ENCODE measurements at regions not wholly inside any gene's neighbourhood (a gene's known extent, or its start where the extent isn't known, plus 50 kb on each side); places are given as distances from the start of the nearest gene placed in this dataset.

DNA sequence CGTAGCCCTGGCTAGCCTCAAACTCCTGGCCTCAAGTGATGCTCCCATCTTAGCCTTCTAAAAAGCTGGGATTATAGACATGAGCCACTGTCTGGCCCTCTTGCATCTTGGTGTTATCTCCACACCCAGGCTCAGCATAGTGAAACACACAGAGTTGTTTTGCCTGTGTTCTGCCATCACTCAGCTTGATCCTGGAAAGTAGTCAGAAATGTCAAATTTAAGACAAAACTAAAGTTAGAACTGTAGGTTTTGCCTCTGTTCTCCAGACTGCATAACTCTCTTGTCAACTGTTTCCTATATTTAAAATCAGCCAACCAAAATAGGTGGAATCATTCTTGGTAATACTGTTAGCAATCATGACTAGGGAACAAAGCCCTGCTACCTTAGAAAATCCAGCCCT, 72.1 kb upstream of the GULP1 start:
- ATAC-seq (no peak), DNase-seq (no peak)
- TF ChIP-seq, protein P1, sequence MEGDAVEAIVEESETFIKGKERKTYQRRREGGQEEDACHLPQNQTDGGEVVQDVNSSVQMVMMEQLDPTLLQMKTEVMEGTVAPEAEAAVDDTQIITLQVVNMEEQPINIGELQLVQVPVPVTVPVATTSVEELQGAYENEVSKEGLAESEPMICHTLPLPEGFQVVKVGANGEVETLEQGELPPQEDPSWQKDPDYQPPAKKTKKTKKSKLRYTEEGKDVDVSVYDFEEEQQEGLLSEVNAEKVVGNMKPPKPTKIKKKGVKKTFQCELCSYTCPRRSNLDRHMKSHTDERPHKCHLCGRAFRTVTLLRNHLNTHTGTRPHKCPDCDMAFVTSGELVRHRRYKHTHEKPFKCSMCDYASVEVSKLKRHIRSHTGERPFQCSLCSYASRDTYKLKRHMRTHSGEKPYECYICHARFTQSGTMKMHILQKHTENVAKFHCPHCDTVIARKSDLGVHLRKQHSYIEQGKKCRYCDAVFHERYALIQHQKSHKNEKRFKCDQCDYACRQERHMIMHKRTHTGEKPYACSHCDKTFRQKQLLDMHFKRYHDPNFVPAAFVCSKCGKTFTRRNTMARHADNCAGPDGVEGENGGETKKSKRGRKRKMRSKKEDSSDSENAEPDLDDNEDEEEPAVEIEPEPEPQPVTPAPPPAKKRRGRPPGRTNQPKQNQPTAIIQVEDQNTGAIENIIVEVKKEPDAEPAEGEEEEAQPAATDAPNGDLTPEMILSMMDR (IDR thresholded peaks at IDR 0.05) = no peak
- H3K4me3 ChIP-seq = no peak overlapping the region
- H3K4me1 ChIP-seq = no peaks in the 10 kb centered on the region
- intact Hi-C loops (cut with DNase I) = no loop called here
- no peaks in the 10 kb centered on the region for H3K27me3 ChIP-seq (ENCODE audit: insufficient read depth in 3 of 3, low read length in 2 of 3)
- 71 to 100% (median 85%) methylated on average over 1 of the region's 1 CpG for WGBS, 3 donors
- H3K27ac ChIP-seq = no peak overlapping the region
- no peaks in the 10 kb centered on the region for H3K36me3 ChIP-seq (ENCODE audit: insufficient read depth in 1 of 2, low read depth in 1 of 2)
- no peaks in the 10 kb centered on the region for H3K9me3 ChIP-seq

- no peaks in the 10 kb centered on the region for H3K27me3 ChIP-seq (ENCODE audit: insufficient read depth in 3 of 3, low read length in 2 of 3)
- WGBS, 3 donors = 86 to 91% (median 89%) methylated on average over 2 of the region's 2 CpGs
- no peaks in the 10 kb centered on the region for H3K4me1 ChIP-seq
- H3K36me3 ChIP-seq (ENCODE audit: insufficient read depth in 1 of 2, low read depth in 1 of 2) = no peaks in the 10 kb centered on the region
- no peak for ATAC-seq
- DNase-seq = no peak
- no peaks in the 10 kb centered on the region for H3K9me3 ChIP-seq
- TF ChIP-seq, protein P1 (IDR thresholded peaks at IDR 0.05) = no peak
- intact Hi-C loops (cut with DNase I) = no loop called here
- H3K4me3 ChIP-seq = no peak overlapping the region
- H3K27ac ChIP-seq = no peak overlapping the region
These were observed 71.1 kb upstream of the GULP1 start for GRCh38 chr2:188220535-188220934.

DNA sequence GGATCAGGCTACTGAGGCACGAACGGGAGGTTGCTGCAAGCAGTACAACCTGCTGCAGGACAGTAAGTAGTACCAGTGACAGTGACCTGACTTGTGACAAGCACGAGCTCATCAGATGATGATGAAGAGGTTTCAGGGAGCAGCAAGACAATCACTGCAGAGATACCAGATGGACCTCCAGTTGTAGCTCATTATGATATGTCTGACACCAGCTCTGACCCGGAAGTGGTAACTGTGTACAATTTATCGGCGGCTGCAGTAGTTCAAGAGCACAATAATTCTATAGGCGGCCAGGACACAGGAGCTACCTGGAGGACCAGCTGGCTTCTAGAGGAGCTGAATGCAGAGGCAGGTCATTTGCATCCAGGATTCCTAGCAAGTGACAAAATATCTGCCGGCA, 64.0 kb upstream of the GULP1 start:
- Histone ChIP-seq H3K27me3 (ENCODE audit: insufficient read depth in 3 of 3, low read length in 2 of 3) (no peaks in the 10 kb centered on the region), H3K27ac (no peak overlapping the region), H3K36me3 (ENCODE audit: insufficient read depth in 1 of 2, low read depth in 1 of 2) (no peaks in the 10 kb centered on the region), H3K4me3 (no peak overlapping the region), H3K9me3 (no peaks in the 10 kb centered on the region), H3K4me1 (no peaks in the 10 kb centered on the region)
- ATAC-seq (no peak), DNase-seq (no peak)
- 90 to 95% (median 93%) methylated on average over 8 of the region's 8 CpGs for WGBS, 3 donors
- TF ChIP-seq, protein P1 (IDR thresholded peaks at IDR 0.05) = no peak
- intact Hi-C loops (cut with DNase I) = no loop called here

- TF ChIP-seq, protein P1 (IDR thresholded peaks at IDR 0.05) = no peak
- DNase-seq (no peak), ATAC-seq (no peak)
- Histone ChIP-seq H3K36me3 (ENCODE audit: insufficient read depth in 1 of 2, low read depth in 1 of 2) (no peaks in the 10 kb centered on the region), H3K4me1 (no peaks in the 10 kb centered on the region), H3K27me3 (ENCODE audit: insufficient read depth in 3 of 3, low read length in 2 of 3) (no peaks in the 10 kb centered on the region), H3K4me3 (no peak overlapping the region), H3K9me3 (no peaks in the 10 kb centered on the region), H3K27ac (no peak overlapping the region)
- intact Hi-C loops (cut with DNase I) = no loop called here
- 90 to 95% (median 91%) methylated on average over 5 of the region's 5 CpGs for WGBS, 3 donors
These were observed 56.3 kb upstream of the GULP1 start for GRCh38 chr2:188235364-188235763.

GRCh38 chr2:188238386-188238785, 53.3 kb upstream of the GULP1 start:
- 48 to 91% (median 59%) methylated on average over 1 of the region's 1 CpG for WGBS, 3 donors
- Histone ChIP-seq H3K27ac (no peak overlapping the region), H3K27me3 (ENCODE audit: insufficient read depth in 3 of 3, low read length in 2 of 3) (no peaks in the 10 kb centered on the region), H3K4me3 (no peak overlapping the region), H3K4me1 (no peaks in the 10 kb centered on the region), H3K9me3 (no peaks in the 10 kb centered on the region), H3K36me3 (ENCODE audit: insufficient read depth in 1 of 2, low read depth in 1 of 2) (no peaks in the 10 kb centered on the region)
- TF ChIP-seq, protein P1 (IDR thresholded peaks at IDR 0.05) = no peak
- intact Hi-C loops (cut with DNase I) = no loop called here
- no peak for ATAC-seq
- no peak for DNase-seq
